Natural killer cell (primary cell): ENCODE measurements at regions not wholly inside any gene's neighbourhood (a gene's known extent, or its start where the extent isn't known, plus 50 kb on each side); places are given as distances from the start of the nearest gene placed in this dataset.

ENCODE experiments used
- ATAC-seq, 3 donors: fragments of 150-1000 bp in 2 of 3; fragments of 200-7000 bp in 1 of 3; cut with Tn5 transposase; 1 replicate in 1 of 3; 2 replicates in 2 of 3; pipeline ENCODE4 v1.10.0; 2021; ENCODE audit warnings: mild to moderate bottlenecking in 2 of 3, moderate library complexity in 2 of 3
- DNase-seq, 2 donors: peaks; one replicate each; pipeline versions ENCODE4 v3.0.0 to v3.0.0-alpha.2; 2013 to 2021; ENCODE audit warnings: mixed read lengths in 1 of 2
- H3K27ac ChIP-seq: one replicate; pipeline ENCODE4 v1.5.1; 2013; ENCODE audit warnings: mild to moderate bottlenecking, low read length
- H3K27me3 ChIP-seq: one replicate; pipeline ENCODE4 v1.6.1; 2013; ENCODE audit warnings: low read length; ENCODE audit not compliant: control insufficient read depth, insufficient read depth
- H3K36me3 ChIP-seq: one replicate; pipeline ENCODE4 v1.6.1; 2013; ENCODE audit warnings: low read length; ENCODE audit not compliant: control insufficient read depth, insufficient read depth
- H3K4me1 ChIP-seq: one replicate; pipeline ENCODE4 v1.6.1; 2013; ENCODE audit warnings: low read length; ENCODE audit not compliant: control insufficient read depth, insufficient read depth
- H3K4me3 ChIP-seq: one replicate; pipeline ENCODE4 v1.5.1; 2013; ENCODE audit warnings: low read length
- H3K9me3 ChIP-seq: one replicate; pipeline ENCODE4 v1.6.1; 2013; ENCODE audit warnings: low read length; ENCODE audit not compliant: control insufficient read depth, insufficient read depth
- H3K27ac Mint-ChIP-seq, 2 donors: one replicate each; pipeline ENCODE4 v1.8.0; 2022; ENCODE audit warnings: mild to moderate bottlenecking in 2 of 2, mixed read lengths in 2 of 2, moderate library complexity in 1 of 2
- H3K27me3 Mint-ChIP-seq, 2 donors: one replicate each; pipeline ENCODE4 v1.8.0; 2022; ENCODE audit warnings: low read depth in 2 of 2, mixed read lengths in 2 of 2
- H3K36me3 Mint-ChIP-seq: one replicate; pipeline ENCODE4 v1.8.0; 2022; ENCODE audit warnings: mixed read lengths
- H3K4me1 Mint-ChIP-seq, 2 donors: one replicate each; pipeline ENCODE4 v1.8.0; 2022; ENCODE audit warnings: mixed read lengths in 2 of 2
- H3K4me3 Mint-ChIP-seq: one replicate; pipeline ENCODE4 v1.8.0; 2022; ENCODE audit warnings: mild to moderate bottlenecking, moderate library complexity, mixed read lengths
- H3K9me3 Mint-ChIP-seq, 2 donors: one replicate each; pipeline ENCODE4 v1.8.0; 2022; ENCODE audit warnings: mixed read lengths in 2 of 2
- CTCF ChIP-seq: fragments of 200-600 bp; IDR thresholded peaks from one replicate; pipeline ENCODE4 v1.8.0; 2022; ENCODE audit warnings: antibody characterized with exemption
- WGBS: methylation state at CpG from one replicate; pipeline ENCODE4 v1.1.7; 2013; ENCODE audit warnings: missing lambda C conversion rate; ENCODE audit not compliant: insufficient coverage; 5-methylcytosine and 5-hydroxymethylcytosine counted together
- intact Hi-C: fragments of 100-400 bp; cut with micrococcal nuclease; formaldehyde crosslinking; loops from one replicate; pipeline ENCODE4 v1.14.2; 2022

DNA sequence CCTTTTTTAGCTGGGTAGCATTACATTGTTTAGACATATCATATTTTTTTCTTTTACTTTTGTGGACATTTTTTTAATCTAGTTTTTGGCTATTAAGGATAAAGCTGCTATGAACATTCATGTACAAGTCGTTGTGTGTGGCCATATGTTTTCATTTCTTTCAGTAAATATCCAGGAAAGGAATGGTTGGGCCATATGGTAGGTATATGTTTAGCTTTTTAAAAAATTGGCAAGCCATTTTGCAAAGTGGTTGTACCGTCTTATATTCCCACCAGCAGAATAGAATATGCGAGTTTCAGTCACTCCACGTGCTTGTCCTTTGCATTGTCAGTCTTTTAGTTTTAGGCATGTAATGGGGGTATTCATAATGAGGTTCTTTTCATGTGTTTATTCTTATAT lies 106.3 kb upstream of the NOX3 start:
- H3K27ac ChIP-seq: no peak overlapping the region
- H3K9me3 Mint-ChIP-seq: peaks cover 0 to 2% of the 10 kb centered on the region in 2 donors
- no peaks in the 10 kb centered on the region for H3K4me1 ChIP-seq
- no peak for TF ChIP-seq CTCF
- H3K4me3 ChIP-seq: no peak overlapping the region
- ATAC-seq (no peak), DNase-seq (no peak)
- no peaks in the 10 kb centered on the region for H3K36me3 Mint-ChIP-seq
- H3K27ac Mint-ChIP-seq: no peak overlapping the region
- no peaks in the 10 kb centered on the region for H3K36me3 ChIP-seq
- 88% methylated on average over 4 of the region's 4 CpGs for WGBS
- H3K27me3 Mint-ChIP-seq: peaks cover 3 to 10% of the 10 kb centered on the region in 2 donors
- H3K9me3 ChIP-seq: no peaks in the 10 kb centered on the region
- intact Hi-C loops: no loop called here
- no peak overlapping the region for H3K4me3 Mint-ChIP-seq
- no peaks in the 10 kb centered on the region for H3K4me1 Mint-ChIP-seq
- no peaks in the 10 kb centered on the region for H3K27me3 ChIP-seq

- no peak for TF ChIP-seq CTCF
- peaks cover 0 to 2% of the 10 kb centered on the region in 2 donors for H3K9me3 Mint-ChIP-seq
- Histone ChIP-seq H3K27me3 (no peaks in the 10 kb centered on the region), H3K4me3 (no peak overlapping the region), H3K9me3 (no peaks in the 10 kb centered on the region), H3K4me1 (no peaks in the 10 kb centered on the region), H3K27ac (no peak overlapping the region), H3K36me3 (no peaks in the 10 kb centered on the region)
- H3K27ac Mint-ChIP-seq: no peak overlapping the region
- no peaks in the 10 kb centered on the region for H3K4me1 Mint-ChIP-seq
- peaks cover 3 to 15% of the 10 kb centered on the region in 2 donors for H3K27me3 Mint-ChIP-seq
- no peaks in the 10 kb centered on the region for H3K36me3 Mint-ChIP-seq
- intact Hi-C loops: no loop called here
- DNase-seq (no peak), ATAC-seq (no peak)
- WGBS: 80% methylated on average over 1 of the region's 1 CpG
- H3K4me3 Mint-ChIP-seq: no peak overlapping the region
Measured at GRCh38 chr6:155561257-155561965, 105.8 kb upstream of the NOX3 start.

GRCh38 chr6:155549928-155550327 lies 94.3 kb upstream of the NOX3 start:
- WGBS: 94% methylated on average over 3 of the region's 4 CpGs
- Mint-ChIP-seq H3K9me3 (no peaks in the 10 kb centered on the region), H3K4me1 (no peaks in the 10 kb centered on the region), H3K4me3 (no peak overlapping the region), H3K27ac (no peak overlapping the region), H3K36me3 (no peaks in the 10 kb centered on the region), H3K27me3 (no peaks in the 10 kb centered on the region)
- intact Hi-C loops: no loop called here
- Histone ChIP-seq H3K36me3 (no peaks in the 10 kb centered on the region), H3K4me3 (no peak overlapping the region), H3K27ac (no peak overlapping the region), H3K27me3 (no peaks in the 10 kb centered on the region), H3K9me3 (no peaks in the 10 kb centered on the region), H3K4me1 (no peaks in the 10 kb centered on the region)
- no peak for DNase-seq
- ATAC-seq: no peak
- TF ChIP-seq CTCF: no peak
